ENCODE measurements at regions not wholly inside any gene's neighbourhood (a gene's known extent, or its start where the extent isn't known, plus 50 kb on each side); places are given as distances from the start of the nearest gene placed in this dataset.

- no peak for TF ChIP-seq REST (IDR thresholded peaks at IDR 0.05; ENCODE audit: unreplicated experiment)
- TF ChIP-seq POLR2AphosphoS5 (IDR thresholded peaks at IDR 0.05; ENCODE audit: low read depth), result no peak
- no peak for TF ChIP-seq ETS1 (IDR thresholded peaks at IDR 0.05)
- no peak for TF ChIP-seq JUNB (IDR thresholded peaks at IDR 0.05; ENCODE audit: unreplicated experiment)
- TF ChIP-seq NANOG (IDR thresholded peaks at IDR 0.05; ENCODE audit: borderline replicate concordance), result no peak
- no peak for TF ChIP-seq ZNF114 (CRISPR knock-in tag; IDR thresholded peaks at IDR 0.05)
Observed at GRCh38 chr13:91117351-91117750, 230.1 kb upstream of the MIR17HG start (continued).

- Histone ChIP-seq H4K20me1 (replicated peaks; ENCODE audit: insufficient read depth) (no peaks in the 10 kb centered on the region), H3K4me2 (no peak overlapping the region), H3K4me3 (no peak overlapping the region), H3K9me2 (ENCODE audit: insufficient read depth) (no peaks in the 10 kb centered on the region; the same call in 1 of the 2 replicates), H3F3A (replicated peaks; ENCODE audit: low read depth) (no peaks in the 10 kb centered on the region), H3K36me3 (ENCODE audit: insufficient read depth) (no peaks in the 10 kb centered on the region), H2AFZ (no peak overlapping the region), H3K27ac (ENCODE audit: low read depth) (no peak overlapping the region), H3K4me1 (ENCODE audit: insufficient read depth) (peaks cover 13% of the 10 kb centered on the region), H3K27me3 (ENCODE audit: insufficient read depth) (no peaks in the 10 kb centered on the region), H3K79me2 (replicated peaks; ENCODE audit: insufficient read depth) (no peaks in the 10 kb centered on the region)
- Mint-ChIP-seq H3K36me3 (ENCODE audit: low read depth) (no peaks in the 10 kb centered on the region), H3K9me3 (no peaks in the 10 kb centered on the region), H3K27ac (no peak overlapping the region), H3K27me3 (ENCODE audit: insufficient read depth, low read depth, poor library complexity) (no peaks in the 10 kb centered on the region), H3K4me3 (no peak overlapping the region), H3K4me1 (peaks cover 17% of the 10 kb centered on the region)
- ATAC-seq, result no peak
- no peak for DNase-seq (ENCODE audit: low spot score)
- TF ChIP-seq JUNB (IDR thresholded peaks at IDR 0.05; ENCODE audit: unreplicated experiment), result no peak
- no peak for TF ChIP-seq ZNF331 (CRISPR knock-in tag; IDR thresholded peaks at IDR 0.05; ENCODE audit: low read depth)
- no peak for TF ChIP-seq NANOG (IDR thresholded peaks at IDR 0.05; ENCODE audit: borderline replicate concordance)
- TF ChIP-seq ZNF462 (CRISPR knock-in tag; IDR thresholded peaks at IDR 0.05), result no peak
- no peak for TF ChIP-seq REST (IDR thresholded peaks at IDR 0.05; ENCODE audit: unreplicated experiment)
- no peak for TF ChIP-seq ETS1 (IDR thresholded peaks at IDR 0.05)
- TF ChIP-seq POLR2AphosphoS5 (IDR thresholded peaks at IDR 0.05; ENCODE audit: low read depth), result no peak
- no peak for TF ChIP-seq ZNF114 (CRISPR knock-in tag; IDR thresholded peaks at IDR 0.05)
Observed at GRCh38 chr13:91119643-91120042, 227.8 kb upstream of the MIR17HG start.

All from GM23338 (cell line).